ENCODE measurements at regions not wholly inside any gene's neighbourhood (a gene's known extent, or its start where the extent isn't known, plus 50 kb on each side); places are given as distances from the start of the nearest gene placed in this dataset.
A peak's percentile ranks its signal among the peaks of the same experiment; 100 is the strongest.

GRCh38 chrX:5380426-5380825, 848.2 kb downstream of the NLGN4X start:
- Histone ChIP-seq H2AFZ (ENCODE audit: control insufficient read depth, low read depth, low read length) (no peak overlapping the region), H3K79me2 (ENCODE audit: control insufficient read depth, insufficient read depth, low read length) (no peaks in the 10 kb centered on the region), H3K27ac (ENCODE audit: control insufficient read depth, insufficient read depth) (no peak overlapping the region), H3K9ac (ENCODE audit: control insufficient read depth, insufficient read depth, low read length) (no peak overlapping the region), H3K4me2 (ENCODE audit: control insufficient read depth, insufficient read depth) (no peak overlapping the region), H3K9me3 (replicated peaks; ENCODE audit: control insufficient read depth, insufficient read depth, low read length) (no peaks in the 10 kb centered on the region), H3K4me3 (no peak overlapping the region), H3K36me3 (ENCODE audit: control insufficient read depth in 2 of 2, insufficient read depth in 2 of 2, low read length in 1 of 2) (no peaks in the 10 kb centered on the region), H3K4me1 (ENCODE audit: control insufficient read depth, insufficient read depth, low read length) (no peaks in the 10 kb centered on the region), H4K20me1 (ENCODE audit: control insufficient read depth, insufficient read depth) (no peaks in the 10 kb centered on the region), H3K27me3 (replicated peaks in 1 of 2; ENCODE audit: control insufficient read depth in 2 of 2, insufficient read depth in 2 of 2, low read length in 1 of 2) (no peaks in the 10 kb centered on the region)
- intact Hi-C loops (cut with micrococcal nuclease; ENCODE audit: unreplicated experiment), result no loop called here
- POLR2A ChIA-PET, result no interaction called here
- DNase-seq (ENCODE audit: low read depth, low spot score) (no peak), ATAC-seq (no peak), FAIRE-seq (no peak)
- in situ Hi-C loops (cut with MboI), result no loop called here
- CTCF ChIA-PET, result no interaction called here
- RAD21 ChIA-PET (ENCODE audit: unreplicated experiment), result no interaction called here
- WGBS (ENCODE audit: insufficient coverage, insufficient replicate concordance, low lambda C conversion rate, missing lambda C conversion rate), result 23% methylated on average over 3 of the region's 3 CpGs
- no peak for TF ChIP-seq JUND (IDR thresholded peaks at IDR 0.05; ENCODE audit: low read depth, low read length)
- no peak for TF ChIP-seq CEBPZ (IDR thresholded peaks at IDR 0.05; ENCODE audit: low read depth, low read length)
- TF ChIP-seq EED (IDR thresholded peaks at IDR 0.05; ENCODE audit: low read depth), result no peak
- SMC1A ChIA-PET (ENCODE audit: uncharacterized antibody, unreplicated experiment), result no interaction called here
- no TSS peak for BruUV-seq (replicated peaks)

- ATAC-seq (no peak), DNase-seq (ENCODE audit: low read depth, low spot score) (no peak), FAIRE-seq (no peak)
- no peak overlapping the region for H2AFZ ChIP-seq (ENCODE audit: control insufficient read depth, low read depth, low read length)
- intact Hi-C loops (cut with micrococcal nuclease; ENCODE audit: unreplicated experiment) (no loop called here), in situ Hi-C loops (cut with MboI) (no loop called here)
- no peak overlapping the region for H3K9ac ChIP-seq (ENCODE audit: control insufficient read depth, insufficient read depth, low read length)
- ChIA-PET POLR2A (no interaction called here), RAD21 (ENCODE audit: unreplicated experiment) (no interaction called here), SMC1A (ENCODE audit: uncharacterized antibody, unreplicated experiment) (no interaction called here), CTCF (no interaction called here)
- TF ChIP-seq RB1 (IDR thresholded peaks at IDR 0.05; ENCODE audit: borderline replicate concordance), result no peak
- 0 out of 2 replicates have a peak, but pooled peaks have one; percentile 39 for TF ChIP-seq REST (IDR thresholded peaks at IDR 0.05; ENCODE audit: low read depth, low read length)
- no peak overlapping the region for H3K4me2 ChIP-seq (ENCODE audit: control insufficient read depth, insufficient read depth)
- no TSS peak for BruUV-seq (replicated peaks)
- no peaks in the 10 kb centered on the region; the same call in 2 of the 3 replicates for H3K9me3 ChIP-seq (replicated peaks; ENCODE audit: control insufficient read depth, insufficient read depth, low read length)
- WGBS (ENCODE audit: insufficient coverage, insufficient replicate concordance, low lambda C conversion rate, missing lambda C conversion rate), result 29% methylated on average over 5 of the region's 5 CpGs
- H3K27ac ChIP-seq (ENCODE audit: control insufficient read depth, insufficient read depth), result no peak overlapping the region
- no peaks in the 10 kb centered on the region for H3K36me3 ChIP-seq (ENCODE audit: control insufficient read depth in 2 of 2, insufficient read depth in 2 of 2, low read length in 1 of 2)
- H4K20me1 ChIP-seq (ENCODE audit: control insufficient read depth, insufficient read depth), result no peaks in the 10 kb centered on the region
- H3K4me3 ChIP-seq, result no peak overlapping the region
- H3K4me1 ChIP-seq (ENCODE audit: control insufficient read depth, insufficient read depth, low read length), result no peaks in the 10 kb centered on the region
- H3K79me2 ChIP-seq (ENCODE audit: control insufficient read depth, insufficient read depth, low read length), result no peaks in the 10 kb centered on the region
- H3K27me3 ChIP-seq (replicated peaks in 1 of 2; ENCODE audit: control insufficient read depth in 2 of 2, insufficient read depth in 2 of 2, low read length in 1 of 2), result no peaks in the 10 kb centered on the region
Measured at GRCh38 chrX:5341902-5342301, 886.8 kb downstream of the NLGN4X start.

Data from GM12878 (cell line).